ENCODE measurements at regions not wholly inside any gene's neighbourhood (a gene's known extent, or its start where the extent isn't known, plus 50 kb on each side); places are given as distances from the start of the nearest gene placed in this dataset.

DNA sequence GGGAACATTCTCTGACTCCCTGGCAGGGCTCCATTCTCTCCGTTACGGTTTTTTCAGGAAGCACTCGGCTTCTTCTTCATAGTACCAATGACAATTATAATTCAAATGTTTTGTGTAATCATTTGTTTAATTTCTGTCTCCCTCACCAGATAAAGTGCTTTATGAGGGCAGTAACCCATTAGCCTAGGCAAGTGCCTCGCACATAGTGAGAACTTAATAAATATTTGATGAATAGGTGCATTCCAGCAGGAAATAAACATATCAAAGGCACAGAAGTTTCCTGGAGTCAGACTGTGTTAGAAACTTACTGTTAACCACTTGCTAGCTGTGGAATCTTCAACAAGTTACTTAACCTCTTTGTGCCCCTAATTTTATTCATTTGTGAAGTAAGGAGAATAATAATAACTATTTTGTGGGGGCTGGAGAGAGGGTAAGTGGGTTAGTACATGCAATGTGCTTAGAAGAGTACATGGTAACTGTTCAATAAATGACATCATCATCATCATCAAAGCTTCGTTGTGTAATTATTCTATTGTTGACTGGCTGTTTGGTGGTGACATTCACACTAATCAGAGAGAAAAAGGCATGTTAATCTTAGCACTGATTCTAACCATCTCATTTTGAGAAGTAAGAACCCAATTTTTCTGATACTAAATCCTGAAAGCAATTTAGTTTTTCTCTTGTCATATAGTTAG, 352.3 kb downstream of the INSIG2 start:
- Histone ChIP-seq H3K4me1 (ENCODE audit: control insufficient read depth in 4 of 4, insufficient read depth in 4 of 4, low read length in 3 of 4) (no peaks in the 10 kb centered on the region), H3K9ac (ENCODE audit: low read depth in 1 of 2, low read length in 2 of 2) (no peak overlapping the region), H3K4me3 (ENCODE audit: low read depth in 1 of 3, low read length in 3 of 3) (no peak overlapping the region), H3K36me3 (ENCODE audit: control insufficient read depth in 4 of 4, insufficient read depth in 3 of 4, low read depth in 1 of 4, low read length in 3 of 4) (no peaks in the 10 kb centered on the region), H3K27me3 (ENCODE audit: control insufficient read depth in 4 of 4, insufficient read depth in 4 of 4, low read length in 3 of 4) (peaks cover 0 to 4% (median 0%) of the 10 kb centered on the region in 4 donors), H3K9me3 (ENCODE audit: control insufficient read depth in 4 of 4, low read length in 3 of 4) (no peaks in the 10 kb centered on the region), H3K27ac (ENCODE audit: low read depth in 1 of 2, low read length in 2 of 2) (no peak overlapping the region)
- 59% methylated on average over 5 of the region's 5 CpGs for WGBS
- no peak for DNase-seq (ENCODE audit: low spot score)
- TF ChIP-seq HNF4A (conservative IDR thresholded peaks at IDR 0.05) (no peak), SP1 (IDR thresholded peaks at IDR 0.05) (no peak), RXRA (IDR thresholded peaks at IDR 0.05) (no peak), GABPA (IDR thresholded peaks at IDR 0.05 in 1 of 2, conservative IDR thresholded peaks at IDR 0.05 in 1 of 2) (no peak), FOXA1 (IDR thresholded peaks at IDR 0.05) (no peak), FOXA2 (IDR thresholded peaks at IDR 0.05) (no peak), EGR1 (IDR thresholded peaks at IDR 0.05; ENCODE audit: low read depth in 2 of 2) (no peak), RAD21 (IDR thresholded peaks at IDR 0.05) (no peak), JUND (IDR thresholded peaks at IDR 0.05) (no peak)
- TF ChIP-seq, protein P1, sequence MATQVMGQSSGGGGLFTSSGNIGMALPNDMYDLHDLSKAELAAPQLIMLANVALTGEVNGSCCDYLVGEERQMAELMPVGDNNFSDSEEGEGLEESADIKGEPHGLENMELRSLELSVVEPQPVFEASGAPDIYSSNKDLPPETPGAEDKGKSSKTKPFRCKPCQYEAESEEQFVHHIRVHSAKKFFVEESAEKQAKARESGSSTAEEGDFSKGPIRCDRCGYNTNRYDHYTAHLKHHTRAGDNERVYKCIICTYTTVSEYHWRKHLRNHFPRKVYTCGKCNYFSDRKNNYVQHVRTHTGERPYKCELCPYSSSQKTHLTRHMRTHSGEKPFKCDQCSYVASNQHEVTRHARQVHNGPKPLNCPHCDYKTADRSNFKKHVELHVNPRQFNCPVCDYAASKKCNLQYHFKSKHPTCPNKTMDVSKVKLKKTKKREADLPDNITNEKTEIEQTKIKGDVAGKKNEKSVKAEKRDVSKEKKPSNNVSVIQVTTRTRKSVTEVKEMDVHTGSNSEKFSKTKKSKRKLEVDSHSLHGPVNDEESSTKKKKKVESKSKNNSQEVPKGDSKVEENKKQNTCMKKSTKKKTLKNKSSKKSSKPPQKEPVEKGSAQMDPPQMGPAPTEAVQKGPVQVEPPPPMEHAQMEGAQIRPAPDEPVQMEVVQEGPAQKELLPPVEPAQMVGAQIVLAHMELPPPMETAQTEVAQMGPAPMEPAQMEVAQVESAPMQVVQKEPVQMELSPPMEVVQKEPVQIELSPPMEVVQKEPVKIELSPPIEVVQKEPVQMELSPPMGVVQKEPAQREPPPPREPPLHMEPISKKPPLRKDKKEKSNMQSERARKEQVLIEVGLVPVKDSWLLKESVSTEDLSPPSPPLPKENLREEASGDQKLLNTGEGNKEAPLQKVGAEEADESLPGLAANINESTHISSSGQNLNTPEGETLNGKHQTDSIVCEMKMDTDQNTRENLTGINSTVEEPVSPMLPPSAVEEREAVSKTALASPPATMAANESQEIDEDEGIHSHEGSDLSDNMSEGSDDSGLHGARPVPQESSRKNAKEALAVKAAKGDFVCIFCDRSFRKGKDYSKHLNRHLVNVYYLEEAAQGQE (IDR thresholded peaks at IDR 0.05), result no peak
- TF ChIP-seq, protein P2, sequence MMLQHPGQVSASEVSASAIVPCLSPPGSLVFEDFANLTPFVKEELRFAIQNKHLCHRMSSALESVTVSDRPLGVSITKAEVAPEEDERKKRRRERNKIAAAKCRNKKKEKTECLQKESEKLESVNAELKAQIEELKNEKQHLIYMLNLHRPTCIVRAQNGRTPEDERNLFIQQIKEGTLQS (IDR thresholded peaks at IDR 0.05), result no peak
- TF ChIP-seq, protein P3, sequence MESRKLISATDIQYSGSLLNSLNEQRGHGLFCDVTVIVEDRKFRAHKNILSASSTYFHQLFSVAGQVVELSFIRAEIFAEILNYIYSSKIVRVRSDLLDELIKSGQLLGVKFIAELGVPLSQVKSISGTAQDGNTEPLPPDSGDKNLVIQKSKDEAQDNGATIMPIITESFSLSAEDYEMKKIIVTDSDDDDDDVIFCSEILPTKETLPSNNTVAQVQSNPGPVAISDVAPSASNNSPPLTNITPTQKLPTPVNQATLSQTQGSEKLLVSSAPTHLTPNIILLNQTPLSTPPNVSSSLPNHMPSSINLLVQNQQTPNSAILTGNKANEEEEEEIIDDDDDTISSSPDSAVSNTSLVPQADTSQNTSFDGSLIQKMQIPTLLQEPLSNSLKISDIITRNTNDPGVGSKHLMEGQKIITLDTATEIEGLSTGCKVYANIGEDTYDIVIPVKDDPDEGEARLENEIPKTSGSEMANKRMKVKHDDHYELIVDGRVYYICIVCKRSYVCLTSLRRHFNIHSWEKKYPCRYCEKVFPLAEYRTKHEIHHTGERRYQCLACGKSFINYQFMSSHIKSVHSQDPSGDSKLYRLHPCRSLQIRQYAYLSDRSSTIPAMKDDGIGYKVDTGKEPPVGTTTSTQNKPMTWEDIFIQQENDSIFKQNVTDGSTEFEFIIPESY (IDR thresholded peaks at IDR 0.05), result no peak

DNA sequence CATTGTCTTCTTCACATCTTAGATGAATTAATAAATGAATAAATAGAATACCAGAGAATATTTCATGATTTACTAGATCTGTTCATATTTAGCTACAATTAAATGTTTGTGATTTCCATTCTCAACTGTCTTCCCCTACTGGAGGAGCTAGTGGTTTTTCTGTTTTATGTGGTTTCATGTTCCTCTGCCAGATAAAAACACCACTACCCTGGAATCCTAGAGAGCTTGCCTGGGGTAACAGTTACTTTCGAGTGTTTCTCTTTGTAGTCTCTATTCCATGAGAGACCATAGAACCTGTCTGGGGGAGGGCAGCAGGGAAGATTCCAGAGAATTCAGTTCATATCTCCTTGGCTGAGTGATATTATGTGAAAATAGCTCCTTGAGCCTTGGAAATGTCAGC, 349.2 kb downstream of the INSIG2 start:
- Histone ChIP-seq H3K27me3 (ENCODE audit: control insufficient read depth in 4 of 4, insufficient read depth in 4 of 4, low read length in 3 of 4) (peaks cover 0 to 4% (median 0%) of the 10 kb centered on the region in 4 donors), H3K4me3 (ENCODE audit: low read depth in 1 of 3, low read length in 3 of 3) (no peak overlapping the region), H3K36me3 (ENCODE audit: control insufficient read depth in 4 of 4, insufficient read depth in 3 of 4, low read depth in 1 of 4, low read length in 3 of 4) (no peaks in the 10 kb centered on the region), H3K9me3 (ENCODE audit: control insufficient read depth in 4 of 4, low read length in 3 of 4) (no peaks in the 10 kb centered on the region), H3K4me1 (ENCODE audit: control insufficient read depth in 4 of 4, insufficient read depth in 4 of 4, low read length in 3 of 4) (no peaks in the 10 kb centered on the region), H3K9ac (ENCODE audit: low read depth in 1 of 2, low read length in 2 of 2) (no peak overlapping the region), H3K27ac (ENCODE audit: low read depth in 1 of 2, low read length in 2 of 2) (no peak overlapping the region)
- TF ChIP-seq RXRA (IDR thresholded peaks at IDR 0.05) (no peak), NR2F2 (IDR thresholded peaks at IDR 0.05) (no peak), RAD21 (IDR thresholded peaks at IDR 0.05) (no peak), HNF4A (conservative IDR thresholded peaks at IDR 0.05) (no peak)
- WGBS, result 81% methylated on average over 1 of the region's 1 CpG
- no peak for DNase-seq (ENCODE audit: low spot score)

Measured in liver (tissue), 7 donors.